Activated naive CD8-positive, alpha-beta T cell (primary cell): ENCODE measurements at regions not wholly inside any gene's neighbourhood (a gene's known extent, or its start where the extent isn't known, plus 50 kb on each side); places are given as distances from the start of the nearest gene placed in this dataset.
A peak's percentile ranks its signal among the peaks of the same experiment; 100 is the strongest.

Experiments used
- H3K27ac Mint-ChIP-seq: one replicate; pipeline ENCODE4 v1.8.0; 2021; ENCODE audit warnings: mixed read lengths
- H3K27me3 Mint-ChIP-seq: one replicate; pipeline ENCODE4 v1.8.0; 2021; ENCODE audit warnings: mixed read lengths
- H3K36me3 Mint-ChIP-seq: one replicate; pipeline ENCODE4 v1.8.0; 2021; ENCODE audit warnings: mixed read lengths
- H3K4me1 Mint-ChIP-seq: one replicate; pipeline ENCODE4 v1.8.0; 2021; ENCODE audit warnings: low read depth, mixed read lengths
- H3K4me3 Mint-ChIP-seq: one replicate; pipeline ENCODE4 v1.8.0; 2021; ENCODE audit warnings: mild to moderate bottlenecking, mixed read lengths
- H3K9me3 Mint-ChIP-seq: one replicate; pipeline ENCODE4 v1.8.0; 2021; ENCODE audit warnings: low read depth, mixed read lengths

- Mint-ChIP-seq H3K4me1 (no peaks in the 10 kb centered on the region), H3K36me3 (no peaks in the 10 kb centered on the region), H3K4me3 (no peak overlapping the region), H3K9me3 (no peaks in the 10 kb centered on the region), H3K27me3 (no peaks in the 10 kb centered on the region), H3K27ac (no peak overlapping the region)
These were observed 144.7 kb upstream of the ZNF608 start for GRCh38 chr5:124891179-124891578.

- Mint-ChIP-seq H3K27me3 (no peaks in the 10 kb centered on the region), H3K27ac (no peak overlapping the region), H3K4me1 (no peaks in the 10 kb centered on the region), H3K36me3 (no peaks in the 10 kb centered on the region), H3K4me3 (no peak overlapping the region), H3K9me3 (no peaks in the 10 kb centered on the region)
These were observed 145.9 kb upstream of the ZNF608 start for GRCh38 chr5:124892185-124892848.

- Mint-ChIP-seq H3K27me3 (no peaks in the 10 kb centered on the region), H3K27ac (no peak overlapping the region), H3K4me1 (no peaks in the 10 kb centered on the region), H3K4me3 (no peak overlapping the region), H3K9me3 (no peaks in the 10 kb centered on the region), H3K36me3 (no peaks in the 10 kb centered on the region)
These were observed 148.1 kb upstream of the ZNF608 start for GRCh38 chr5:124894541-124894940.

GRCh38 chr5:124895236-124895635, 148.8 kb upstream of the ZNF608 start:
- Mint-ChIP-seq H3K27ac (no peak overlapping the region), H3K4me1 (no peaks in the 10 kb centered on the region), H3K4me3 (no peak overlapping the region), H3K36me3 (no peaks in the 10 kb centered on the region), H3K9me3 (no peaks in the 10 kb centered on the region), H3K27me3 (no peaks in the 10 kb centered on the region)

GRCh38 chr5:124901081-124901480, 154.6 kb upstream of the ZNF608 start:
- H3K4me1 Mint-ChIP-seq = peaks cover 5% of the 10 kb centered on the region
- no peaks in the 10 kb centered on the region for H3K9me3 Mint-ChIP-seq
- no peak overlapping the region for H3K27ac Mint-ChIP-seq
- H3K27me3 Mint-ChIP-seq = no peaks in the 10 kb centered on the region
- no peak overlapping the region for H3K4me3 Mint-ChIP-seq
- H3K36me3 Mint-ChIP-seq = no peaks in the 10 kb centered on the region

GRCh38 chr5:124902097-124902821, 155.8 kb upstream of the ZNF608 start:
- peaks cover 5% of the 10 kb centered on the region for H3K4me1 Mint-ChIP-seq
- no peaks in the 10 kb centered on the region for H3K36me3 Mint-ChIP-seq
- no peaks in the 10 kb centered on the region for H3K27me3 Mint-ChIP-seq
- H3K27ac Mint-ChIP-seq = peak overlapping the region; percentile 8
- no peaks in the 10 kb centered on the region for H3K9me3 Mint-ChIP-seq
- H3K4me3 Mint-ChIP-seq = no peak overlapping the region

GRCh38 chr5:124905256-124906130, 159.1 kb upstream of the ZNF608 start:
- H3K4me1 Mint-ChIP-seq = peaks cover 5% of the 10 kb centered on the region
- no peak overlapping the region for H3K27ac Mint-ChIP-seq
- H3K9me3 Mint-ChIP-seq = no peaks in the 10 kb centered on the region
- H3K27me3 Mint-ChIP-seq = peaks cover 1% of the 10 kb centered on the region
- H3K4me3 Mint-ChIP-seq = no peak overlapping the region
- H3K36me3 Mint-ChIP-seq = no peaks in the 10 kb centered on the region

- no peaks in the 10 kb centered on the region for H3K9me3 Mint-ChIP-seq
- H3K27ac Mint-ChIP-seq = no peak overlapping the region
- no peak overlapping the region for H3K4me3 Mint-ChIP-seq
- no peaks in the 10 kb centered on the region for H3K36me3 Mint-ChIP-seq
- peaks cover 1% of the 10 kb centered on the region for H3K27me3 Mint-ChIP-seq
- H3K4me1 Mint-ChIP-seq = peaks cover 5% of the 10 kb centered on the region
These were observed 160.1 kb upstream of the ZNF608 start for GRCh38 chr5:124906339-124907097.

- Mint-ChIP-seq H3K4me1 (peaks cover 5% of the 10 kb centered on the region), H3K4me3 (no peak overlapping the region), H3K9me3 (no peaks in the 10 kb centered on the region), H3K27me3 (peaks cover 1% of the 10 kb centered on the region), H3K27ac (no peak overlapping the region), H3K36me3 (no peaks in the 10 kb centered on the region)
These were observed 160.7 kb upstream of the ZNF608 start for GRCh38 chr5:124907098-124907644.

- Mint-ChIP-seq H3K27ac (no peak overlapping the region), H3K4me1 (no peaks in the 10 kb centered on the region), H3K4me3 (no peak overlapping the region), H3K27me3 (peaks cover 3% of the 10 kb centered on the region), H3K36me3 (no peaks in the 10 kb centered on the region), H3K9me3 (no peaks in the 10 kb centered on the region)
These were observed 162.4 kb upstream of the ZNF608 start for GRCh38 chr5:124908581-124909451.

- Mint-ChIP-seq H3K4me3 (no peak overlapping the region), H3K27ac (no peak overlapping the region), H3K36me3 (no peaks in the 10 kb centered on the region), H3K4me1 (no peaks in the 10 kb centered on the region), H3K9me3 (no peaks in the 10 kb centered on the region), H3K27me3 (peaks cover 3% of the 10 kb centered on the region)
These were observed 163.3 kb upstream of the ZNF608 start for GRCh38 chr5:124909734-124910133.

GRCh38 chr5:124910354-124911016, 164.0 kb upstream of the ZNF608 start:
- Mint-ChIP-seq H3K4me3 (no peak overlapping the region), H3K27ac (no peak overlapping the region), H3K4me1 (no peaks in the 10 kb centered on the region), H3K36me3 (no peaks in the 10 kb centered on the region), H3K27me3 (peaks cover 3% of the 10 kb centered on the region), H3K9me3 (no peaks in the 10 kb centered on the region)

- no peaks in the 10 kb centered on the region for H3K36me3 Mint-ChIP-seq
- no peak overlapping the region for H3K27ac Mint-ChIP-seq
- no peak overlapping the region for H3K4me3 Mint-ChIP-seq
- no peaks in the 10 kb centered on the region for H3K4me1 Mint-ChIP-seq
- H3K9me3 Mint-ChIP-seq = no peaks in the 10 kb centered on the region
- peaks cover 3% of the 10 kb centered on the region for H3K27me3 Mint-ChIP-seq
These were observed 166.3 kb upstream of the ZNF608 start for GRCh38 chr5:124912638-124913328.
